ENCODE measurements at regions not wholly inside any gene's neighbourhood (a gene's known extent, or its start where the extent isn't known, plus 50 kb on each side); places are given as distances from the start of the nearest gene placed in this dataset.
A peak's percentile ranks its signal among the peaks of the same experiment; 100 is the strongest.

GRCh38 chr9:121576281-121577075 is 75.0 kb upstream of the DAB2IP start:
- peak overlapping the region; percentile 82 for H3K27ac Mint-ChIP-seq
- no peak overlapping the region for H3K4me3 ChIP-seq (ENCODE audit: low read length)
- H3K36me3 Mint-ChIP-seq (ENCODE audit: low read depth) = no peaks in the 10 kb centered on the region
- H3K9me3 ChIP-seq (ENCODE audit: control insufficient read depth, low read length) = no peaks in the 10 kb centered on the region
- 78 to 100% methylated on average over 3 to 7 of the region's 7 CpGs for WGBS, 2 experiments (ENCODE audit: insufficient coverage in 1 of 2, insufficient read length in 1 of 2)
- peak; percentile 69 for DNase-seq
- no peak overlapping the region for H3K27ac ChIP-seq (ENCODE audit: low read depth, low read length)
- no peaks in the 10 kb centered on the region for H3K27me3 ChIP-seq (ENCODE audit: control insufficient read depth, insufficient read depth, low read length, poor library complexity, severe bottlenecking)
- peaks cover 14% of the 10 kb centered on the region for H3K4me1 Mint-ChIP-seq
- H3K4me1 ChIP-seq (ENCODE audit: control insufficient read depth, insufficient read depth, low read length) = peaks cover 4% of the 10 kb centered on the region
- H3K27me3 Mint-ChIP-seq (ENCODE audit: insufficient read depth) = peaks cover 2% of the 10 kb centered on the region
- no peak overlapping the region for H3K4me3 Mint-ChIP-seq
- no peaks in the 10 kb centered on the region for H3K36me3 ChIP-seq (ENCODE audit: control insufficient read depth, insufficient read depth, low read length)
- H3K9me3 Mint-ChIP-seq = no peaks in the 10 kb centered on the region
- H3K9ac ChIP-seq (ENCODE audit: extremely low read depth, low read length, poor library complexity, severe bottlenecking) = no peak overlapping the region
- no peak for TF ChIP-seq CTCF (conservative IDR thresholded peaks at IDR 0.05)

- peak overlapping the region; percentile 82 for H3K27ac Mint-ChIP-seq
Measured at GRCh38 chr9:121577166-121577565, 74.3 kb upstream of the DAB2IP start.

GRCh38 chr9:121577572-121577971 is 73.9 kb upstream of the DAB2IP start:
- 88 to 92% methylated on average over 3 to 7 of the region's 7 CpGs for WGBS, 2 experiments (ENCODE audit: insufficient coverage in 1 of 2, insufficient read length in 1 of 2)
- H3K4me1 Mint-ChIP-seq = peaks cover 20% of the 10 kb centered on the region

More at GRCh38 chr9:121577166-121577565, 74.3 kb upstream of the DAB2IP start:
- Mint-ChIP-seq H3K9me3 (no peaks in the 10 kb centered on the region), H3K4me3 (no peak overlapping the region), H3K4me1 (peaks cover 18% of the 10 kb centered on the region), H3K27me3 (ENCODE audit: insufficient read depth) (no peaks in the 10 kb centered on the region), H3K36me3 (ENCODE audit: low read depth) (no peaks in the 10 kb centered on the region)
- DNase-seq = peak; percentile 46
- Histone ChIP-seq H3K4me1 (ENCODE audit: control insufficient read depth, insufficient read depth, low read length) (peaks cover 4% of the 10 kb centered on the region), H3K36me3 (ENCODE audit: control insufficient read depth, insufficient read depth, low read length) (no peaks in the 10 kb centered on the region), H3K4me3 (ENCODE audit: low read length) (no peak overlapping the region), H3K9me3 (ENCODE audit: control insufficient read depth, low read length) (no peaks in the 10 kb centered on the region), H3K27me3 (ENCODE audit: control insufficient read depth, insufficient read depth, low read length, poor library complexity, severe bottlenecking) (no peaks in the 10 kb centered on the region), H3K27ac (ENCODE audit: low read depth, low read length) (no peak overlapping the region), H3K9ac (ENCODE audit: extremely low read depth, low read length, poor library complexity, severe bottlenecking) (no peak overlapping the region)
- 90 to 92% methylated on average over 12 to 17 of the region's 17 CpGs for WGBS, 2 experiments (ENCODE audit: insufficient coverage in 1 of 2, insufficient read length in 1 of 2)
- no peak for TF ChIP-seq CTCF (conservative IDR thresholded peaks at IDR 0.05)

More at GRCh38 chr9:121577572-121577971, 73.9 kb upstream of the DAB2IP start:
- Mint-ChIP-seq H3K9me3 (no peaks in the 10 kb centered on the region), H3K4me3 (no peak overlapping the region), H3K27ac (no peak overlapping the region), H3K36me3 (ENCODE audit: low read depth) (no peaks in the 10 kb centered on the region), H3K27me3 (ENCODE audit: insufficient read depth) (peaks cover 2% of the 10 kb centered on the region)
- Histone ChIP-seq H3K27me3 (ENCODE audit: control insufficient read depth, insufficient read depth, low read length, poor library complexity, severe bottlenecking) (no peaks in the 10 kb centered on the region), H3K9ac (ENCODE audit: extremely low read depth, low read length, poor library complexity, severe bottlenecking) (no peak overlapping the region), H3K36me3 (ENCODE audit: control insufficient read depth, insufficient read depth, low read length) (no peaks in the 10 kb centered on the region), H3K9me3 (ENCODE audit: control insufficient read depth, low read length) (no peaks in the 10 kb centered on the region), H3K4me3 (ENCODE audit: low read length) (no peak overlapping the region), H3K4me1 (ENCODE audit: control insufficient read depth, insufficient read depth, low read length) (peaks cover 4% of the 10 kb centered on the region), H3K27ac (ENCODE audit: low read depth, low read length) (no peak overlapping the region)
- TF ChIP-seq CTCF (conservative IDR thresholded peaks at IDR 0.05) = no peak
- DNase-seq = peak; percentile 46
